Endothelial cell of umbilical vein (primary cell): ENCODE measurements at regions not wholly inside any gene's neighbourhood (a gene's known extent, or its start where the extent isn't known, plus 50 kb on each side); places are given as distances from the start of the nearest gene placed in this dataset.
A peak's percentile ranks its signal among the peaks of the same experiment; 100 is the strongest.

ENCODE experiments used
- BruUV-seq: library from RNA; stranded (reverse); fragments of 400-500 nt; replicated peaks from 2 replicates; lab custom pipeline; 2021; lab: Mats Ljungman, UMichigan
- CTCF ChIA-PET: fragments of 300-600, 350-600 bp; sonication (Branson Sonifier 250); formaldehyde crosslinking; loops from one replicate; lab custom pipeline; 2021; ENCODE audit warnings: antibody characterized with exemption, inconsistent platforms; lab: Charles Lee
- POLR2A ChIA-PET: fragments of 300-600, 350-600 bp; sonication (Branson Sonifier 250); formaldehyde crosslinking; loops from one replicate; lab custom pipeline; 2021; ENCODE audit warnings: antibody characterized with exemption, inconsistent platforms; lab: Charles Lee
- DNase-seq: peaks from one replicate; pipeline ENCODE4 v3.0.0-alpha.2; 2011; ENCODE audit warnings: low read depth, low spot score
- FAIRE-seq: peaks from 2 replicates; lab custom pipeline; 2011; peaks lifted over from hg19 to GRCh38; lab: Jason Lieb, UNC
- H2AFZ ChIP-seq: 2 replicates; pipeline ENCODE4 v1.6.0; 2012; ENCODE audit warnings: low read depth, low read length, control low read depth, inconsistent platforms
- H3K27ac ChIP-seq: 2 replicates; pipeline ENCODE4 v1.5.1; 2011; ENCODE audit warnings: low read depth, mild to moderate bottlenecking, control low read depth, low read length, moderate library complexity; ENCODE audit not compliant: insufficient read depth
- H3K27me3 ChIP-seq, 2 experiments: 2 replicates each; pipeline versions ENCODE4 v1.6.0 to v1.6.1; 2011; ENCODE audit warnings: low read length in 2 of 2, mixed read lengths in 1 of 2; ENCODE audit not compliant: control insufficient read depth in 2 of 2, insufficient read depth in 2 of 2
- H3K36me3 ChIP-seq, 2 experiments: 2 replicates in 1 of 2; 3 replicates in 1 of 2; pipeline ENCODE4 v1.5.1; 2011; ENCODE audit warnings: low read length in 2 of 2, mild to moderate bottlenecking in 1 of 2, moderate library complexity in 1 of 2; ENCODE audit not compliant: control insufficient read depth in 2 of 2, insufficient read depth in 2 of 2; ENCODE audit errors: extremely low read depth in 1 of 2
- H3K4me1 ChIP-seq: 3 replicates; pipeline ENCODE4 v1.5.1; 2011; ENCODE audit warnings: mild to moderate bottlenecking, low read length; ENCODE audit not compliant: control insufficient read depth, insufficient read depth; ENCODE audit errors: extremely low read depth
- H3K4me2 ChIP-seq: 2 replicates; pipeline ENCODE4 v1.6.1; 2011; ENCODE audit warnings: low read length, control low read depth, mixed read lengths; ENCODE audit not compliant: insufficient read depth
- H3K4me3 ChIP-seq, 3 experiments: fragments of 200-600 bp in 1 of 3; sonication (generic), shearing (Covaris generic) in 1 of 3; replicated peaks in 1 of 3; 2 replicates each; pipeline ENCODE4 v1.5.1; 2011 to 2016; ENCODE audit warnings: control low read depth in 3 of 3, low read length in 3 of 3, mild to moderate bottlenecking in 2 of 3, inconsistent platforms in 1 of 3, low read depth in 1 of 3, moderate library complexity in 1 of 3; ENCODE audit not compliant: insufficient read depth in 1 of 3
- H3K79me2 ChIP-seq: 2 replicates; pipeline ENCODE4 v1.6.0; 2012; ENCODE audit warnings: low read length, inconsistent platforms; ENCODE audit not compliant: control insufficient read depth, insufficient read depth
- H3K9ac ChIP-seq: replicated peaks from 2 replicates; pipeline ENCODE3; 2011; ENCODE audit warnings: low read length, control low read depth; ENCODE audit not compliant: insufficient read depth; ENCODE audit errors: extremely low read depth
- H3K9me1 ChIP-seq: replicated peaks from 3 replicates; pipeline ENCODE4 v1.6.0; 2011; ENCODE audit warnings: mild to moderate bottlenecking, low read length; ENCODE audit not compliant: control insufficient read depth, insufficient read depth; ENCODE audit errors: extremely low read depth
- H3K9me3 ChIP-seq: replicated peaks from 2 replicates; pipeline ENCODE4 v1.5.1; 2012; ENCODE audit warnings: low read length, inconsistent platforms; ENCODE audit not compliant: control insufficient read depth, insufficient read depth
- H4K20me1 ChIP-seq: replicated peaks from 2 replicates; pipeline ENCODE3; 2011; ENCODE audit warnings: mild to moderate bottlenecking, low read length; ENCODE audit not compliant: control insufficient read depth, insufficient read depth; ENCODE audit errors: extremely low read depth
- CTCF ChIP-seq, 2 donors: IDR thresholded peaks; 1 replicate in 1 of 2; 2 replicates in 1 of 2; pipeline ENCODE4 v1.5.1; 2011; ENCODE audit warnings: low read length in 2 of 2, mild to moderate bottlenecking in 2 of 2, moderate library complexity in 2 of 2, control low read depth in 1 of 2, inconsistent platforms in 1 of 2, low read depth in 1 of 2; ENCODE audit not compliant: insufficient read depth in 1 of 2; ENCODE audit errors: extremely low read depth in 1 of 2
- FOS ChIP-seq: IDR thresholded peaks from 2 replicates; pipeline ENCODE4 v1.6.1; 2011; ENCODE audit warnings: mild to moderate bottlenecking, low read length, moderate library complexity, borderline replicate concordance; ENCODE audit not compliant: insufficient read depth
- GATA2 ChIP-seq: IDR thresholded peaks from 2 replicates; pipeline ENCODE4 v1.7.0; 2011; ENCODE audit warnings: low read depth, mild to moderate bottlenecking, moderate library complexity, mixed read lengths, low read length; ENCODE audit not compliant: insufficient read length, insufficient read depth
- JUN ChIP-seq: IDR thresholded peaks from 2 replicates; pipeline ENCODE4 v1.6.1; 2011; ENCODE audit warnings: borderline replicate concordance, low read depth; ENCODE audit not compliant: insufficient read length, insufficient read depth
- dilution Hi-C: fragments of 300-500 bp; cut with MboI; formaldehyde crosslinking; loops from one replicate; pipeline ENCODE4 v1.15.0; 2019; ENCODE audit warnings: low sequenced_read_pairs; ENCODE audit not compliant: extremely low pct_ligation_motif_present
- intact Hi-C: fragments of 100-400 bp; cut with micrococcal nuclease; formaldehyde crosslinking; loops from one replicate; pipeline ENCODE4 v1.10.0; 2022

- BruUV-seq, result no TSS peak
- Histone ChIP-seq H3K79me2 (no peaks in the 10 kb centered on the region), H3K27me3 (no peaks in the 10 kb centered on the region), H3K27ac (no peak overlapping the region), H4K20me1 (no peaks in the 10 kb centered on the region), H3K9me3 (no peaks in the 10 kb centered on the region), H3K36me3 (no peaks in the 10 kb centered on the region), H3K9me1 (no peaks in the 10 kb centered on the region), H3K4me1 (peaks cover 8% of the 10 kb centered on the region), H3K4me3 (no peak overlapping the region), H3K9ac (no peak overlapping the region), H2AFZ (peak overlapping the region; percentile 64), H3K4me2 (peak overlapping the region; percentile 11)
- CTCF ChIA-PET, result interaction anchor here (1.3 to 1.5 kb wide), 2 partner anchors 10 to 11 kb away, joined by 4 to 6 read pairs; no protein-coding TSS in a partner anchor
- intact Hi-C loops (no loop called here), dilution Hi-C loops (no loop called here)
- DNase-seq (peak; percentile 13), FAIRE-seq (no peak)
- no peak for TF ChIP-seq CTCF (IDR thresholded peaks at IDR 0.05; ENCODE audit: extremely low read depth in 1 of 2, insufficient read depth in 1 of 2, low read depth in 1 of 2, low read length in 2 of 2)
- peak; percentile 45 for TF ChIP-seq GATA2
- TF ChIP-seq FOS, result peak; percentile 40
- POLR2A ChIA-PET, result no interaction called here
Measured at GRCh38 chr5:98330871-98331270, 442.6 kb upstream of the RGMB start.

- H3K36me3 ChIP-seq, result no peaks in the 10 kb centered on the region
- intact Hi-C loops, result no loop called here
- no peaks in the 10 kb centered on the region for H3K27me3 ChIP-seq
- H4K20me1 ChIP-seq, result no peaks in the 10 kb centered on the region
- H3K9me1 ChIP-seq, result no peaks in the 10 kb centered on the region
- no peak overlapping the region for H3K4me2 ChIP-seq
- no peak for DNase-seq
- no peaks in the 10 kb centered on the region for H3K9me3 ChIP-seq
- dilution Hi-C loops, result no loop called here
- BruUV-seq, result no TSS peak
- no peak for FAIRE-seq
- no peak overlapping the region for H3K4me3 ChIP-seq
- ChIA-PET POLR2A (no interaction called here), CTCF (no interaction called here)
- H2AFZ ChIP-seq, result no peak overlapping the region
- H3K4me1 ChIP-seq, result peaks cover 8% of the 10 kb centered on the region
- TF ChIP-seq JUN (no peak), FOS (peak; percentile 19)
- no peaks in the 10 kb centered on the region for H3K79me2 ChIP-seq
- H3K9ac ChIP-seq, result no peak overlapping the region
- no peak overlapping the region for H3K27ac ChIP-seq
Measured at GRCh38 chr5:98333921-98334320, 439.5 kb upstream of the RGMB start.
